ENCODE measurements at regions not wholly inside any gene's neighbourhood (a gene's known extent, or its start where the extent isn't known, plus 50 kb on each side); places are given as distances from the start of the nearest gene placed in this dataset.

- DNase-seq: no peak
- in situ Hi-C loops (cut with HindIII; ENCODE audit: low pct_ligation_motif_present, low pct_unique_long_range_greater_than_20kb, low sequenced_read_pairs): no loop called here
These were observed 88.6 kb upstream of the COL6A5 start for GRCh38 chr3:130256821-130257340.

GRCh38 chr3:130258532-130258952 lies 86.9 kb upstream of the COL6A5 start:
- no peak for DNase-seq

GRCh38 chr3:130259166-130259874 lies 86.2 kb upstream of the COL6A5 start:
- in situ Hi-C loops (cut with HindIII; ENCODE audit: low pct_ligation_motif_present, low pct_unique_long_range_greater_than_20kb, low sequenced_read_pairs): no loop called here
- no peak for DNase-seq

More at GRCh38 chr3:130258532-130258952, 86.9 kb upstream of the COL6A5 start:
- in situ Hi-C loops (cut with HindIII; ENCODE audit: low pct_ligation_motif_present, low pct_unique_long_range_greater_than_20kb, low sequenced_read_pairs): no loop called here

GRCh38 chr3:130260918-130261317 lies 84.6 kb upstream of the COL6A5 start:
- DNase-seq: no peak
- in situ Hi-C loops (cut with HindIII; ENCODE audit: low pct_ligation_motif_present, low pct_unique_long_range_greater_than_20kb, low sequenced_read_pairs): no loop called here

GRCh38 chr3:130263708-130264107 lies 81.8 kb upstream of the COL6A5 start:
- in situ Hi-C loops (cut with HindIII; ENCODE audit: low pct_ligation_motif_present, low pct_unique_long_range_greater_than_20kb, low sequenced_read_pairs): no loop called here
- DNase-seq: no peak

- no peak for DNase-seq
- in situ Hi-C loops (cut with HindIII; ENCODE audit: low pct_ligation_motif_present, low pct_unique_long_range_greater_than_20kb, low sequenced_read_pairs): no loop called here
These were observed 78.7 kb upstream of the COL6A5 start for GRCh38 chr3:130266817-130267216.

- in situ Hi-C loops (cut with HindIII; ENCODE audit: low pct_ligation_motif_present, low pct_unique_long_range_greater_than_20kb, low sequenced_read_pairs): no loop called here
- peak; percentile 49 for DNase-seq
These were observed 69.2 kb upstream of the COL6A5 start for GRCh38 chr3:130276203-130276803.

GRCh38 chr3:130288670-130289069 lies 56.8 kb upstream of the COL6A5 start:
- DNase-seq: no peak
- in situ Hi-C loops (cut with HindIII; ENCODE audit: low pct_ligation_motif_present, low pct_unique_long_range_greater_than_20kb, low sequenced_read_pairs): no loop called here

- DNase-seq: no peak
- in situ Hi-C loops (cut with HindIII; ENCODE audit: low pct_ligation_motif_present, low pct_unique_long_range_greater_than_20kb, low sequenced_read_pairs): no loop called here
These were observed 54.3 kb upstream of the COL6A5 start for GRCh38 chr3:130291148-130291547.

GRCh38 chr3:130293247-130293646 lies 52.2 kb upstream of the COL6A5 start:
- in situ Hi-C loops (cut with HindIII; ENCODE audit: low pct_ligation_motif_present, low pct_unique_long_range_greater_than_20kb, low sequenced_read_pairs): no loop called here
- no peak for DNase-seq
